ENCODE measurements at regions not wholly inside any gene's neighbourhood (a gene's known extent, or its start where the extent isn't known, plus 50 kb on each side); places are given as distances from the start of the nearest gene placed in this dataset.

DNA sequence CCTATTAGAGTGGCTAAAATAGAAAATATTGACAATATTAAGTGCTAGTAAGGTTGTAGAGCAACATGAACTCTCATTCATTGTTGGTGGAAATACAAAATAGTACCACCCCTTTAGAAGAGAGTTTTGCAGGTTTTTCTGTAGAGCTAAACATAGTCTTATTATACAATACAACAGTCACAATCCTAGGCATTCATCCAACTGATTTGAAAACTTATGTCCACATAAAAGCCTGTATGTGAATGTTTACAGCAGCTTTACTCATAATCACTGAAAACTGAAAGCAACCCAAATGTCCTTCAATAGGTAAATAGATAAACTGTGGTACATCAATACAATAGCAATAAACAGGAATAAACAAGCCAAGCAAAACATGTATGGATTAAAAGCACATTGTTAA lies 127.2 kb upstream of the PRNP start:
- no peak for TF ChIP-seq RARB (CRISPR knock-in tag; IDR thresholded peaks at IDR 0.05)
- TF ChIP-seq ZNF70 (CRISPR knock-in tag; IDR thresholded peaks at IDR 0.05), result no peak
- TF ChIP-seq OSR1 (CRISPR knock-in tag; IDR thresholded peaks at IDR 0.05), result no peak
- TF ChIP-seq, protein P1, sequence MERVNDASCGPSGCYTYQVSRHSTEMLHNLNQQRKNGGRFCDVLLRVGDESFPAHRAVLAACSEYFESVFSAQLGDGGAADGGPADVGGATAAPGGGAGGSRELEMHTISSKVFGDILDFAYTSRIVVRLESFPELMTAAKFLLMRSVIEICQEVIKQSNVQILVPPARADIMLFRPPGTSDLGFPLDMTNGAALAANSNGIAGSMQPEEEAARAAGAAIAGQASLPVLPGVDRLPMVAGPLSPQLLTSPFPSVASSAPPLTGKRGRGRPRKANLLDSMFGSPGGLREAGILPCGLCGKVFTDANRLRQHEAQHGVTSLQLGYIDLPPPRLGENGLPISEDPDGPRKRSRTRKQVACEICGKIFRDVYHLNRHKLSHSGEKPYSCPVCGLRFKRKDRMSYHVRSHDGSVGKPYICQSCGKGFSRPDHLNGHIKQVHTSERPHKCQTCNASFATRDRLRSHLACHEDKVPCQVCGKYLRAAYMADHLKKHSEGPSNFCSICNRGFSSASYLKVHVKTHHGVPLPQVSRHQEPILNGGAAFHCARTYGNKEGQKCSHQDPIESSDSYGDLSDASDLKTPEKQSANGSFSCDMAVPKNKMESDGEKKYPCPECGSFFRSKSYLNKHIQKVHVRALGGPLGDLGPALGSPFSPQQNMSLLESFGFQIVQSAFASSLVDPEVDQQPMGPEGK (CRISPR knock-in tag; IDR thresholded peaks at IDR 0.05; ENCODE audit: borderline replicate concordance), result no peak
- TF ChIP-seq CSDC2 (CRISPR knock-in tag; IDR thresholded peaks at IDR 0.05), result no peak
- TF ChIP-seq PPARA (CRISPR knock-in tag; IDR thresholded peaks at IDR 0.05; ENCODE audit: borderline replicate concordance), result no peak
- no peak for TF ChIP-seq GLIS3 (CRISPR knock-in tag; IDR thresholded peaks at IDR 0.05)
- TF ChIP-seq, protein P2, sequence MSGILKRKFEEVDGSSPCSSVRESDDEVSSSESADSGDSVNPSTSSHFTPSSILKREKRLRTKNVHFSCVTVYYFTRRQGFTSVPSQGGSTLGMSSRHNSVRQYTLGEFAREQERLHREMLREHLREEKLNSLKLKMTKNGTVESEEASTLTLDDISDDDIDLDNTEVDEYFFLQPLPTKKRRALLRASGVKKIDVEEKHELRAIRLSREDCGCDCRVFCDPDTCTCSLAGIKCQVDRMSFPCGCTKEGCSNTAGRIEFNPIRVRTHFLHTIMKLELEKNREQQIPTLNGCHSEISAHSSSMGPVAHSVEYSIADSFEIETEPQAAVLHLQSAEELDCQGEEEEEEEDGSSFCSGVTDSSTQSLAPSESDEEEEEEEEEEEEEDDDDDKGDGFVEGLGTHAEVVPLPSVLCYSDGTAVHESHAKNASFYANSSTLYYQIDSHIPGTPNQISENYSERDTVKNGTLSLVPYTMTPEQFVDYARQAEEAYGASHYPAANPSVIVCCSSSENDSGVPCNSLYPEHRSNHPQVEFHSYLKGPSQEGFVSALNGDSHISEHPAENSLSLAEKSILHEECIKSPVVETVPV (CRISPR knock-in tag; IDR thresholded peaks at IDR 0.05), result no peak
- no peak for TF ChIP-seq ZFP3 (CRISPR knock-in tag; IDR thresholded peaks at IDR 0.05)
- TF ChIP-seq SNAI2 (CRISPR knock-in tag; IDR thresholded peaks at IDR 0.05), result no peak
- TF ChIP-seq ARNTL (CRISPR knock-in tag; IDR thresholded peaks at IDR 0.05; ENCODE audit: borderline replicate concordance, low read depth), result no peak
